Esophagus muscularis mucosa (tissue), 4 donors: ENCODE measurements at regions not wholly inside any gene's neighbourhood (a gene's known extent, or its start where the extent isn't known, plus 50 kb on each side); places are given as distances from the start of the nearest gene placed in this dataset.
"Not testable (repeated sequence)": the region's sequence is repeated elsewhere in the genome, so short reads cannot be mapped to it uniquely, and the experiment has no call there.

Source experiments
- DNase-seq: peaks from one replicate; pipeline ENCODE4 v3.0.0-alpha.2; 2017; ENCODE audit errors: extremely low spot score
- H3K27ac ChIP-seq, 4 donors: fragments of 200-600 bp; sonication (generic); replicated peaks in 1 of 4; 1 replicate in 3 of 4; 2 replicates in 1 of 4; pipeline ENCODE4 v1.5.1; 2016 to 2019; ENCODE audit warnings: mild to moderate bottlenecking in 1 of 4
- H3K27me3 ChIP-seq, 4 donors: fragments of 200-600 bp; sonication (generic); one replicate each; pipeline versions ENCODE4 v1.5.1 to v1.6.0; 2016 to 2019
- H3K36me3 ChIP-seq, 4 donors: fragments of 200-600 bp; sonication (generic); one replicate each; pipeline ENCODE4 v1.5.1; 2016 to 2019
- H3K4me1 ChIP-seq, 4 donors: fragments of 200-600 bp; sonication (generic); one replicate each; pipeline ENCODE4 v1.5.1; 2016 to 2019
- H3K4me3 ChIP-seq, 4 donors: fragments of 200-600 bp; sonication (generic); 1 replicate in 2 of 4; 2 replicates in 2 of 4; pipeline ENCODE4 v1.5.1; 2016 to 2019; ENCODE audit warnings: mild to moderate bottlenecking in 4 of 4, moderate library complexity in 1 of 4
- H3K9me3 ChIP-seq, 4 donors: fragments of 200-600 bp; sonication (generic); 1 replicate in 3 of 4; 2 replicates in 1 of 4; pipeline ENCODE4 v1.5.1; 2016 to 2019
- CTCF ChIP-seq, 3 experiments: fragments of 200-600 bp in 2 of 3; fragments of 450-650 bp in 1 of 3; sonication (generic) in 2 of 3; IDR thresholded peaks; one replicate each; pipeline ENCODE4 v1.5.1; 2017 to 2019; ENCODE audit warnings: antibody characterized with exemption in 3 of 3, mild to moderate bottlenecking in 2 of 3, moderate library complexity in 1 of 3
- EP300 ChIP-seq: sonication (generic); formaldehyde crosslinking; IDR thresholded peaks from one replicate; pipeline ENCODE4 v1.6.1; 2017; ENCODE audit warnings: antibody characterized with exemption
- POLR2A ChIP-seq: fragments of 450-650 bp; IDR thresholded peaks from one replicate; pipeline ENCODE4 v1.6.1; 2017; ENCODE audit warnings: antibody characterized with exemption, moderate library complexity, mild to moderate bottlenecking, low read depth
- POLR2AphosphoS5 ChIP-seq, 2 donors: sonication (generic); formaldehyde crosslinking; IDR thresholded peaks; one replicate each; pipeline ENCODE4 v1.6.1; 2017; ENCODE audit warnings: antibody characterized with exemption in 2 of 2
- WGBS: methylation state at CpG from one replicate; pipeline ENCODE4 v1.1.5; 2018; 5-methylcytosine and 5-hydroxymethylcytosine counted together
- intact Hi-C: fragments of 100-400 bp; cut with DNase I; formaldehyde crosslinking; loops from one replicate; pipeline ENCODE4 v1.15.1; 2023

DNA sequence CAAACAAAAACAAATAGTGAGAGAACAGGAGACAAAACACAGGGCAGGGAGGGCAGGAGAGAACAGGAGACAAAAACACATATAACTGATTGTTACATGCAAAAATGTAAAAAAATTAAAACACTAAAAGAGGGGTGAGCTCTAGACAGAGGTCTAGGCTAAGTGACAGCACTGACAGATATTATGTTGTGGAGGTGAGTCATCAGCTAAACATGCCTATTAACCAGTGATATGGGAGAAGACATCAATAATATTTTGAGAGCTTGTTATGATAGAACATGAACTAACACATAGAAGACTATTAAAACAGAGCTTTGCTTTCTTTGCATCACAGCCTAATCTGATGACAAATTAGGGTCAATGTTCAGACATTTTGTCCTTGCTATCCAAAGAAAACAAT, 972.7 kb downstream of the PRIM2 start:
- intact Hi-C loops: no loop called here
- no peaks in the 10 kb centered on the region for H3K9me3 ChIP-seq
- DNase-seq: no peak
- no peaks in the 10 kb centered on the region for H3K36me3 ChIP-seq
- no peak overlapping the region for H3K4me3 ChIP-seq
- TF ChIP-seq POLR2A (no peak), CTCF (IDR thresholded peaks at IDR 0.05) (no peak), EP300 (no peak), POLR2AphosphoS5 (IDR thresholded peaks at IDR 0.05) (no peak)
- H3K27me3 ChIP-seq: no peaks in the 10 kb centered on the region
- no peak overlapping the region for H3K27ac ChIP-seq
- H3K4me1 ChIP-seq: no peaks in the 10 kb centered on the region

- H3K4me1 ChIP-seq, H3K36me3 ChIP-seq, intact Hi-C loops, H3K27ac ChIP-seq, H3K27me3 ChIP-seq, DNase-seq, H3K9me3 ChIP-seq, H3K4me3 ChIP-seq: not testable (repeated sequence)
- 38% methylated on average over 1 of the region's 1 CpG for WGBS
Measured at GRCh38 chr6:58291319-58291718, 973.9 kb downstream of the PRIM2 start.

DNA sequence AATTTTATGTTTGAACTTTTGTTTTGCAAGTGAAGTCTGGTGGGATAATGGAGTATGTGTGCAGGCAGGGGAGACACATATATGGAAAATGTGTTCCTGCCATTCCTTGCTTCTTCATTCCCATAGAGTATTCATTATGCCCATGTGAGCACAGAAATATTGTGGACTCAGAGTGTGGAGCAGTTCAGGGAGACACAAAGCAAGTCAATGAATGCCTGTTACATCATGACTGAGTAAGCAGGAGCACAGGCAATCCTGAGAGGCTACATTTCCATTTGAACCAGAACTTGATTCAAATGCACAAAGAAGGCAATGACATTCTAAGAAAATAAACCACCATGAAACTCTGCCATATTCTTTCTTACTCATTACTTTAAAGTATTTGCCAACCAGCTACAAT, 990.5 kb downstream of the PRIM2 start:
- H3K27ac ChIP-seq, H3K36me3 ChIP-seq, H3K9me3 ChIP-seq, H3K4me3 ChIP-seq, DNase-seq, intact Hi-C loops, H3K27me3 ChIP-seq, H3K4me1 ChIP-seq: not testable (repeated sequence)

- H3K4me3 ChIP-seq, H3K4me1 ChIP-seq, DNase-seq, H3K36me3 ChIP-seq, H3K27me3 ChIP-seq, H3K27ac ChIP-seq, intact Hi-C loops, H3K9me3 ChIP-seq: not testable (repeated sequence)
Measured at GRCh38 chr6:58332108-58332507, 1014.7 kb downstream of the PRIM2 start.

DNA sequence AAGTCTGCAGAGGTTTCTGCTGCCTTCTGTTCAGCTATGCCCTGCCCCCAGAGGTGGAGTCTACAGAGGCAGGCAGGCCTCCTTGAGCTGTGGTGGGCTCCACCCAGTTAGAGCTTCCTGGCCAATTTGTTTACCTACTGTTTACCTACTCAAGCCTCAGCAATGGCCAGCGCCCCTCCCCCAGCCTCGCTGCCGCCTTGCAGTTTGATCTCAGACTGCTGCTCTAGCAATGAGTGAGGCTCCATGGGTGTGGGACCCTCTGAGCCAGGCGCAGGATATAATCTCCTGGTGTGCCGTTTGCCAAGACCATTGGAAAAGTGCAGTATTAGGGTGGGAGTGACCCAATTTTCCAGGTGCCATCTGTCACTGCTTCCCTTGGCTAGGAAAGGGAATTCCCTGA, 1024.9 kb downstream of the PRIM2 start:
- not testable (repeated sequence) for DNase-seq
- 80% methylated on average over 1 of the region's 5 CpGs for WGBS

DNA sequence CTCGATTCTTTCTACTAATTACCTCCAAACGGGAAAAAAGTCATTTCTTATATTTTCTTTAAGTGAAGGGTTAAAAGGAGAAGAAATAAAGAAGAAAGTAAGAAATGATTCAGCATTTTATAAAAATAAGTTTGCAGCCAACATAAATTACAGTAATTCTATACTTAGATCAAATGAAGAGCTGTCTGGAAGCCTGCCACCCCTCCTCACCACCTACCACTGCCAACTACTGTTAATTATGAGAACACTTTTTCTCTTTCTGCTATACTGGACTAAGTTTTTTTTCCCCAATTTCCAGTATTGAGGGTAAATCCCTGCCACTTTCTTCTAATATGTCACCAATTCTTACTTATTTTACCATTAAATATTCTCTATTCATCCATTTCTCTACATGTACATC, 1030.1 kb downstream of the PRIM2 start:
- H3K9me3 ChIP-seq, H3K27me3 ChIP-seq, H3K36me3 ChIP-seq, H3K4me3 ChIP-seq, intact Hi-C loops, H3K27ac ChIP-seq, H3K4me1 ChIP-seq, DNase-seq: not testable (repeated sequence)
- 72% methylated on average over 2 of the region's 2 CpGs for WGBS

More for the DNA sequence above, 1024.9 kb downstream of the PRIM2 start:
- intact Hi-C loops, H3K27me3 ChIP-seq, H3K27ac ChIP-seq, H3K4me1 ChIP-seq, H3K4me3 ChIP-seq, H3K36me3 ChIP-seq: not testable (repeated sequence)
- peaks cover 0 to 11% (median 3%) of the 10 kb centered on the region in 4 donors for H3K9me3 ChIP-seq

GRCh38 chr6:58351619-58352018, 1034.2 kb downstream of the PRIM2 start:
- DNase-seq, intact Hi-C loops: not testable (repeated sequence)
- 91% methylated on average over 1 of the region's 1 CpG for WGBS

DNA sequence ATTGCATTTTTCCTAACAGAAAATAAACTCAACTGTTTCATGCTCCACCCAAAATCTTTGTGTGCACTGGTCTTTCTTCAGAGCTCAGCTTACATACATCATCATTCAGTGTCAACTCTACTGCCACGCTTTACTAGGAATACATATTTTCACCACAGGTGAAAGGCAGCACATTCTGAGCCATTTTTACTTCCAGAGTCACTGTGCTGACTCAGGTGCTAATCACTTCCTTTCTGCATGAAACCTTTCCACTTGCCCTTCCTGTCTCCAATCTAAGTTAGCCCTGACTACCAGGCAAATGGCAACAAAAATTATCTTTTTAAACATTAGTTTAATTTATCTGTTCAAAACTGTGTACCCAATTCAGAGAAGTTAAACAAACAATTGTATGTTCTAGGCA, 1041.0 kb downstream of the PRIM2 start:
- H3K27ac ChIP-seq, H3K27me3 ChIP-seq, intact Hi-C loops, DNase-seq, H3K4me3 ChIP-seq, H3K36me3 ChIP-seq, H3K4me1 ChIP-seq, H3K9me3 ChIP-seq: not testable (repeated sequence)
- 71% methylated on average over 1 of the region's 1 CpG for WGBS

More at GRCh38 chr6:58351619-58352018, 1034.2 kb downstream of the PRIM2 start:
- H3K36me3 ChIP-seq, H3K9me3 ChIP-seq, H3K27ac ChIP-seq, H3K4me1 ChIP-seq, H3K4me3 ChIP-seq, H3K27me3 ChIP-seq: not testable (repeated sequence)

DNA sequence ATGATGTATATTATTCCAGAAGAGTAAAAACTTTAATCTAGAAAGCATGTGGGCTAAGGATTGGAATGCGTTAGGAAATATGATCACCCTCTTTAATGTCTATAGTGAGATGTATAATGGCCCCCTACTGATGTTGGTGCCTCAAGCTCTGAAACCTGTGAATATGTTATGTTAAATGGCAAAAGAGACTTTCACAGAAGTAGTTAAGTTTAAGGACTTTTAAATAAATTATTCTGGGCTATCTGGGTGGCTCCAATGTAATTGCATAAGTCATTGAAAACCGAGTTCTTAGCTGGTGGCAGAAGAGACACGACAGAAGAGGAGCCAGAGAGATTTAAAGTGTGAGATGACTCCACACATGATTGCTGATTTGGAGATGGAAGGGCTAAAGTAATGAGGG, 1048.4 kb downstream of the PRIM2 start:
- H3K9me3 ChIP-seq, H3K4me1 ChIP-seq, intact Hi-C loops, H3K4me3 ChIP-seq, DNase-seq, H3K27me3 ChIP-seq, H3K27ac ChIP-seq, H3K36me3 ChIP-seq: not testable (repeated sequence)
- WGBS: 70% methylated on average over 3 of the region's 3 CpGs

GRCh38 chr6:58406659-58407058, 1089.2 kb downstream of the PRIM2 start:
- 84% methylated on average over 2 of the region's 2 CpGs for WGBS
- H3K4me3 ChIP-seq, H3K27me3 ChIP-seq, H3K27ac ChIP-seq, H3K4me1 ChIP-seq, DNase-seq, intact Hi-C loops, H3K36me3 ChIP-seq: not testable (repeated sequence)
- peaks cover 0 to 50% (median 41%) of the 10 kb centered on the region in 4 donors for H3K9me3 ChIP-seq
